ENCODE measurements at regions not wholly inside any gene's neighbourhood (a gene's known extent, or its start where the extent isn't known, plus 50 kb on each side); places are given as distances from the start of the nearest gene placed in this dataset.

GRCh38 chr5:88502179-88503040 is 233.8 kb upstream of the TMEM161B start:
- WGBS, 2 donors (ENCODE audit: low coverage in 1 of 2): 16 to 20% methylated on average over 6 of the region's 6 CpGs
- H3K36me3 ChIP-seq: no peaks in the 10 kb centered on the region
- in situ Hi-C loops (cut with MboI; ENCODE audit: low pct_ligation_motif_present in 1 of 4, low pct_unique_long_range_greater_than_20kb in 1 of 4, low sequenced_read_pairs in 3 of 4) (no loop called here), intact Hi-C loops (cut with DNase I; ENCODE audit: low total_unique reads) (no loop called here)
- peak overlapping the region; percentile 28 to 57 (median 36) for H3K4me3 ChIP-seq
- TF ChIP-seq POLR2A (IDR thresholded peaks at IDR 0.05) (no peak), POLR2AphosphoS5 (IDR thresholded peaks at IDR 0.05) (no peak), EP300 (IDR thresholded peaks at IDR 0.05; ENCODE audit: low read depth) (no peak), CTCF (IDR thresholded peaks at IDR 0.05) (no peak)
- DNase-seq: no peak
- H3K27me3 ChIP-seq: no peaks in the 10 kb centered on the region
- peaks cover 0 to 12% (median 0%) of the 10 kb centered on the region in 4 donors for H3K4me1 ChIP-seq
- peak overlapping the region in 1 of 4 donors; percentile 24 for H3K27ac ChIP-seq
- no peaks in the 10 kb centered on the region for H3K9me3 ChIP-seq

- in situ Hi-C loops (cut with MboI; ENCODE audit: low pct_ligation_motif_present in 1 of 4, low pct_unique_long_range_greater_than_20kb in 1 of 4, low sequenced_read_pairs in 3 of 4) (no loop called here), intact Hi-C loops (cut with DNase I; ENCODE audit: low total_unique reads) (no loop called here)
- H3K4me1 ChIP-seq: no peaks in the 10 kb centered on the region
- 58 to 60% methylated on average over 2 of the region's 2 CpGs for WGBS, 2 donors (ENCODE audit: low coverage in 1 of 2)
- H3K9me3 ChIP-seq: no peaks in the 10 kb centered on the region
- DNase-seq: no peak
- H3K27ac ChIP-seq: no peak overlapping the region
- no peaks in the 10 kb centered on the region for H3K36me3 ChIP-seq
- TF ChIP-seq POLR2A (IDR thresholded peaks at IDR 0.05): no peak
- no peak for TF ChIP-seq EP300 (IDR thresholded peaks at IDR 0.05; ENCODE audit: low read depth)
- no peak for TF ChIP-seq CTCF (IDR thresholded peaks at IDR 0.05)
- TF ChIP-seq POLR2AphosphoS5 (IDR thresholded peaks at IDR 0.05): no peak
- no peak overlapping the region for H3K4me3 ChIP-seq
- no peaks in the 10 kb centered on the region for H3K27me3 ChIP-seq
These were observed 227.2 kb upstream of the TMEM161B start for GRCh38 chr5:88495810-88496209.

- DNase-seq: no peak
- no peaks in the 10 kb centered on the region for H3K9me3 ChIP-seq
- no peaks in the 10 kb centered on the region for H3K36me3 ChIP-seq
- H3K27ac ChIP-seq: no peak overlapping the region
- in situ Hi-C loops (cut with MboI; ENCODE audit: low pct_ligation_motif_present in 1 of 4, low pct_unique_long_range_greater_than_20kb in 1 of 4, low sequenced_read_pairs in 3 of 4): no loop called here
- no peak overlapping the region for H3K4me3 ChIP-seq
- TF ChIP-seq CTCF (IDR thresholded peaks at IDR 0.05) (no peak), EP300 (IDR thresholded peaks at IDR 0.05; ENCODE audit: low read depth) (no peak), POLR2AphosphoS5 (IDR thresholded peaks at IDR 0.05) (no peak), POLR2A (IDR thresholded peaks at IDR 0.05) (no peak)
- no peaks in the 10 kb centered on the region for H3K4me1 ChIP-seq
- WGBS, 2 donors (ENCODE audit: low coverage in 1 of 2): 75 to 83% methylated on average over 4 of the region's 4 CpGs
- H3K27me3 ChIP-seq: peaks cover 5% of the 10 kb centered on the region
- intact Hi-C loops (cut with DNase I; ENCODE audit: low total_unique reads): no loop called here
These were observed 222.2 kb upstream of the TMEM161B start for GRCh38 chr5:88490874-88491273.

DNA sequence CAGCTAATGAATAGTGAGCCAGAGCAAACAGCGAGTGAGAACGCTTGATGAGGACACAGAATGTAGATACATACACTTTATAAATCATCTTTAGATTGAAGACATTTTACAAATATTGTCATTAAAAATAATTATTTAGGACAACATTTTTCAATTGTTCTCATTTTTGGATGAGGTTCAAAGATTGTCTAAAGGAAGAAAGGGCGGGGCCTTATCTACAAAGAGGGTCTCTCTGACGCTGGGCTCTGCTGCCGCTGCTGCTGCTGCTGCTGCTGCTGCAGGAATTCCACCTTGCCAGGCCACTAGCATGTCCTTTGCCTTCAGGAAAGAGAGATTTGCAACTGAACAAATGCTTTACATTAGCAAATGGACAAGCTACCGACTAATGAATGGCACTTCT is 220.7 kb upstream of the TMEM161B start:
- H3K27ac ChIP-seq: no peak overlapping the region
- intact Hi-C loops (cut with DNase I; ENCODE audit: low total_unique reads) (no loop called here), in situ Hi-C loops (cut with MboI; ENCODE audit: low pct_ligation_motif_present in 1 of 4, low pct_unique_long_range_greater_than_20kb in 1 of 4, low sequenced_read_pairs in 3 of 4) (no loop called here)
- no peak for TF ChIP-seq POLR2A (IDR thresholded peaks at IDR 0.05)
- TF ChIP-seq CTCF (IDR thresholded peaks at IDR 0.05): no peak
- no peak for TF ChIP-seq EP300 (IDR thresholded peaks at IDR 0.05; ENCODE audit: low read depth)
- TF ChIP-seq POLR2AphosphoS5 (IDR thresholded peaks at IDR 0.05): no peak
- no peaks in the 10 kb centered on the region for H3K36me3 ChIP-seq
- no peaks in the 10 kb centered on the region for H3K4me1 ChIP-seq
- H3K4me3 ChIP-seq: no peak overlapping the region
- no peak for DNase-seq
- no peaks in the 10 kb centered on the region for H3K9me3 ChIP-seq
- 59 to 72% methylated on average over 6 of the region's 6 CpGs for WGBS, 2 donors (ENCODE audit: low coverage in 1 of 2)
- H3K27me3 ChIP-seq: peaks cover 5% of the 10 kb centered on the region

Measured in transverse colon (tissue), 4 donors.